ENCODE measurements at regions not wholly inside any gene's neighbourhood (a gene's known extent, or its start where the extent isn't known, plus 50 kb on each side); places are given as distances from the start of the nearest gene placed in this dataset.

DNA sequence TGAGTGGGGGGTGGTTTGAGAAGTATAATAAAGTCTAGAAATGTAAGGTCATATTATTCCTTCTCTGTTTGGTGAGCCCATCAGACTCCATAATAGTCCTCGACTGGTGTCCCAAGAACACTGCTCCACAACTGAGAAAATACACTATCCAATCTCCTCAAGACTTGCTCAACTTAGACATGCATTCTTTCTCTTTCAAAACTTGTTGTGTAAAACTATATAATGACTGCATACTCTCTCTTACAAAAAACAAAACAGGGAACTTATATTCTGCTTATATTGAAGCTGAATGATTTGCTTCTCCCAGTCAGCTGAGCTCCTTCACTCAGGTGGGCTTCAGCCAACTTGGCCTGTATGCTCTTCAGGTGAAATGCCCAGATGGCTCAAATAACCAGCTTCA is 204.7 kb downstream of the ZNF365 start:
- H3K36me3 ChIP-seq = no peaks in the 10 kb centered on the region
- TF ChIP-seq POLR2AphosphoS5 (IDR thresholded peaks at IDR 0.05) = no peak
- H3K27ac ChIP-seq = no peak overlapping the region
- no peak overlapping the region for H3K4me3 ChIP-seq
- no peak for DNase-seq (ENCODE audit: low spot score in 2 of 2)
- intact Hi-C loops (cut with DNase I; ENCODE audit: low total_unique reads) = no loop called here
- no peaks in the 10 kb centered on the region for H3K9me3 ChIP-seq
- H3K4me1 ChIP-seq = no peaks in the 10 kb centered on the region
- no peaks in the 10 kb centered on the region for H3K27me3 ChIP-seq

GRCh38 chr10:62580396-62580795 is 206.2 kb downstream of the ZNF365 start:
- Histone ChIP-seq H3K27ac (no peak overlapping the region), H3K27me3 (no peaks in the 10 kb centered on the region), H3K4me1 (no peaks in the 10 kb centered on the region), H3K4me3 (no peak overlapping the region), H3K36me3 (no peaks in the 10 kb centered on the region), H3K9me3 (no peaks in the 10 kb centered on the region)
- TF ChIP-seq POLR2AphosphoS5 (IDR thresholded peaks at IDR 0.05) (no peak), POLR2A (IDR thresholded peaks at IDR 0.05) (no peak)
- TF ChIP-seq, protein P1, sequence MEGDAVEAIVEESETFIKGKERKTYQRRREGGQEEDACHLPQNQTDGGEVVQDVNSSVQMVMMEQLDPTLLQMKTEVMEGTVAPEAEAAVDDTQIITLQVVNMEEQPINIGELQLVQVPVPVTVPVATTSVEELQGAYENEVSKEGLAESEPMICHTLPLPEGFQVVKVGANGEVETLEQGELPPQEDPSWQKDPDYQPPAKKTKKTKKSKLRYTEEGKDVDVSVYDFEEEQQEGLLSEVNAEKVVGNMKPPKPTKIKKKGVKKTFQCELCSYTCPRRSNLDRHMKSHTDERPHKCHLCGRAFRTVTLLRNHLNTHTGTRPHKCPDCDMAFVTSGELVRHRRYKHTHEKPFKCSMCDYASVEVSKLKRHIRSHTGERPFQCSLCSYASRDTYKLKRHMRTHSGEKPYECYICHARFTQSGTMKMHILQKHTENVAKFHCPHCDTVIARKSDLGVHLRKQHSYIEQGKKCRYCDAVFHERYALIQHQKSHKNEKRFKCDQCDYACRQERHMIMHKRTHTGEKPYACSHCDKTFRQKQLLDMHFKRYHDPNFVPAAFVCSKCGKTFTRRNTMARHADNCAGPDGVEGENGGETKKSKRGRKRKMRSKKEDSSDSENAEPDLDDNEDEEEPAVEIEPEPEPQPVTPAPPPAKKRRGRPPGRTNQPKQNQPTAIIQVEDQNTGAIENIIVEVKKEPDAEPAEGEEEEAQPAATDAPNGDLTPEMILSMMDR (IDR thresholded peaks at IDR 0.05) = no peak
- intact Hi-C loops (cut with DNase I; ENCODE audit: low total_unique reads) = no loop called here
- no peak for DNase-seq (ENCODE audit: low spot score in 2 of 2)

- Histone ChIP-seq H3K4me3 (no peak overlapping the region), H3K27ac (peak overlapping the region in 1 of 2 donors; percentile 32), H3K27me3 (no peaks in the 10 kb centered on the region), H3K4me1 (no peaks in the 10 kb centered on the region), H3K36me3 (no peaks in the 10 kb centered on the region), H3K9me3 (no peaks in the 10 kb centered on the region)
- no peak for DNase-seq (ENCODE audit: low spot score in 2 of 2)
- intact Hi-C loops (cut with DNase I; ENCODE audit: low total_unique reads) = no loop called here
- no peak for TF ChIP-seq POLR2AphosphoS5 (IDR thresholded peaks at IDR 0.05)
- no peak for TF ChIP-seq POLR2A (IDR thresholded peaks at IDR 0.05)
- TF ChIP-seq, protein P1 (IDR thresholded peaks at IDR 0.05) = no peak
Observed at GRCh38 chr10:62581351-62581750, 207.2 kb downstream of the ZNF365 start.

DNA sequence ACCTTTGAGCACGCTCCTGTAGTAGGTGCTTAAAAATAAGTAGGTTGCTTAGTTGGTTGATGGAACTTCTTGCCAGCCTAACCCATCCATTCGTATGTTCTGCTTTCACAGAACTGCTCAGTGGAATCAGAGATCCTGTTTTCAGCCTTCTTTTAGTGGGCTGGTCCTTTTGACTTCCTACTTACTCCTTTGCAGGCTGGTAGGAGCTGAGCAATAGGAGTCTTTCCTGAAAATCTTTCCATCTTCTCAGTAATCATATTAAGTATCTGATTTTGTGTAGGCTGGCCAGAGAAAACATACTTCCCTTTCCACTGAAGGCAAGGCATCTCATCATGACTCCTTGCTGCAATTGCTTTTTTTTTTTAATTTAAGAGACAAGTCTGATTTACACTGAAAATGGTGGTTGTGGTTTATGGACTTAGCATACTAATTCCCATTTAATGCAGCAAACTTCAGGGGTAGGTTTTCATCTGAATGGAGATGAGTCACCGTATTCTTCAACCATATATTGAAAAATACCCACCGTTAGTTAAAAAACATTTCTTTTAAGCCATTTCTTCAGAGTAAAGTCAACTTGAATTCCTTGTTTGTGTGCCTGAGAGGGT is 208.0 kb downstream of the ZNF365 start:
- H3K4me1 ChIP-seq = no peaks in the 10 kb centered on the region
- no peak for DNase-seq (ENCODE audit: low spot score in 2 of 2)
- H3K9me3 ChIP-seq = no peaks in the 10 kb centered on the region
- no peak overlapping the region for H3K4me3 ChIP-seq
- no peaks in the 10 kb centered on the region for H3K27me3 ChIP-seq
- intact Hi-C loops (cut with DNase I; ENCODE audit: low total_unique reads) = no loop called here
- TF ChIP-seq, protein P1 (IDR thresholded peaks at IDR 0.05) = no peak
- TF ChIP-seq POLR2AphosphoS5 (IDR thresholded peaks at IDR 0.05) (no peak), POLR2A (IDR thresholded peaks at IDR 0.05) (no peak)
- H3K36me3 ChIP-seq = no peaks in the 10 kb centered on the region
- H3K27ac ChIP-seq = peak overlapping the region; percentile 6 to 86

- Histone ChIP-seq H3K27ac (peak overlapping the region; percentile 6 to 86), H3K4me3 (no peak overlapping the region)
Observed at GRCh38 chr10:62582804-62583208, 208.6 kb downstream of the ZNF365 start.

More at GRCh38 chr10:62582804-62583208, 208.6 kb downstream of the ZNF365 start:
- H3K27me3 ChIP-seq = no peaks in the 10 kb centered on the region
- intact Hi-C loops (cut with DNase I; ENCODE audit: low total_unique reads) = no loop called here
- H3K9me3 ChIP-seq = no peaks in the 10 kb centered on the region
- H3K36me3 ChIP-seq = no peaks in the 10 kb centered on the region
- TF ChIP-seq POLR2A (IDR thresholded peaks at IDR 0.05) (no peak), POLR2AphosphoS5 (IDR thresholded peaks at IDR 0.05) (no peak)
- TF ChIP-seq, protein P1 (IDR thresholded peaks at IDR 0.05) = no peak
- peak in 1 of 2 donors; percentile 37 for DNase-seq (ENCODE audit: low spot score in 2 of 2)
- H3K4me1 ChIP-seq = no peaks in the 10 kb centered on the region

Data from breast epithelium (tissue), 4 donors.